Mesodermal cell (in vitro differentiated cells): ENCODE measurements at regions not wholly inside any gene's neighbourhood (a gene's known extent, or its start where the extent isn't known, plus 50 kb on each side); places are given as distances from the start of the nearest gene placed in this dataset.

Experiments used
- H3K27ac ChIP-seq: 2 replicates; pipeline ENCODE4 v1.7.0; 2013; ENCODE audit warnings: mild to moderate bottlenecking, low read depth, low read length, moderate library complexity; ENCODE audit not compliant: severe bottlenecking
- H3K36me3 ChIP-seq: 2 replicates; pipeline ENCODE4 v1.7.1; 2013; ENCODE audit warnings: mild to moderate bottlenecking, low read length, moderate library complexity; ENCODE audit not compliant: control insufficient read depth, insufficient read depth
- H3K4me1 ChIP-seq: one replicate; pipeline ENCODE4 v1.7.1; 2013; ENCODE audit warnings: mild to moderate bottlenecking, low read length; ENCODE audit not compliant: insufficient read depth, control insufficient read depth, poor library complexity, severe bottlenecking
- H3K4me3 ChIP-seq: 2 replicates; pipeline ENCODE4 v1.7.0; 2013; ENCODE audit warnings: low read length, control low read depth, mild to moderate bottlenecking; ENCODE audit not compliant: insufficient read depth, poor library complexity, severe bottlenecking; ENCODE audit errors: extremely low read depth
- H3K9me3 ChIP-seq: 2 replicates; pipeline ENCODE4 v1.7.1; 2013; ENCODE audit warnings: mild to moderate bottlenecking, low read length, moderate library complexity; ENCODE audit not compliant: control insufficient read depth
- WGBS, 2 experiments: methylation state at CpG; one replicate each; pipeline ENCODE4 v1.1.5; 2013; ENCODE audit warnings: missing lambda C conversion rate in 2 of 2; ENCODE audit not compliant: insufficient coverage in 2 of 2; 5-methylcytosine and 5-hydroxymethylcytosine counted together

- Histone ChIP-seq H3K9me3 (peaks cover 2% of the 10 kb centered on the region), H3K27ac (no peak overlapping the region), H3K4me1 (no peaks in the 10 kb centered on the region), H3K4me3 (no peak overlapping the region), H3K36me3 (no peaks in the 10 kb centered on the region)
- WGBS, 2 experiments, result 88 to 95% methylated on average over 1 to 2 of the region's 3 CpGs
Observed at GRCh38 chr17:69883120-69883519, 191.9 kb upstream of the KCNJ16 start.

DNA sequence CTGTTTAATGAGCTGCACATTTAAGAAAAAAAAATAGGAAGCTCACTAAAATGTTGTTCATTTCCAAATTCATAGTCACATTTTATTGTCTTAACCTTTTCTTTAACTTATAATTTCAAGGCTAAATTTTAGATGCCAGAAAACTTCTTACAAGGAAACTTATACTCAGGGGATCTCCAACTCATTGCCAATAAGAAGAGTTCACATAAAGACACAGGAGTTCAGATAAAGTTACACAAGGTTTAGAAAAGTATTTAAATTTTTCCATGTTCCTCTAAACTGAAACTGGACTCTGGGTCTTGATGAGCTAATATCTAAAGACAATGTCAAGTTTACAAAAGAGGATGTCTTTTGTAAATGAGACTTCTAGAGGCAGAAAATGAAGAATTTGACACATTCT lies 190.7 kb upstream of the KCNJ16 start:
- Histone ChIP-seq H3K4me1 (no peaks in the 10 kb centered on the region), H3K4me3 (no peak overlapping the region), H3K36me3 (no peaks in the 10 kb centered on the region), H3K9me3 (no peaks in the 10 kb centered on the region), H3K27ac (no peak overlapping the region)

DNA sequence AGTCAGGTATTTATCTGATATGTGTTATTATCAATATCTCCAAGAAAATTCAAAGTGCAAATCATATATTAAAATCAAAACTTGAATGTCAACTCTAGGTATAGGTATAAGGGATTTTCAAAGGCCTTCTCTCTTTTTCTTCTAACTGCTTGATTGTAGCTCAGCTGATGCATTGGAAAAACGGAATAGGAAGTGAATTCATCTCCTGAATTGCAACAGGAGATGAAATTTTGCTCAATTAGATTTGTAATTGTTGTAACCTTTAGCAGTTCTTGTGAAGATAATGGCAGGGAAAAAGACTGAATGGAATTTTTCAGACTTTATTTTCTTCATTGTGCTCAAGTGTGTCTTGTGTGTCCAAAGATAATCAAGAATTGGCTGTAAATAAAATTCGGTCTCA lies 190.2 kb upstream of the KCNJ16 start:
- 88 to 100% methylated on average over 1 of the region's 2 CpGs for WGBS, 2 experiments
- Histone ChIP-seq H3K36me3 (no peaks in the 10 kb centered on the region), H3K27ac (no peak overlapping the region), H3K9me3 (no peaks in the 10 kb centered on the region), H3K4me1 (no peaks in the 10 kb centered on the region), H3K4me3 (no peak overlapping the region)

DNA sequence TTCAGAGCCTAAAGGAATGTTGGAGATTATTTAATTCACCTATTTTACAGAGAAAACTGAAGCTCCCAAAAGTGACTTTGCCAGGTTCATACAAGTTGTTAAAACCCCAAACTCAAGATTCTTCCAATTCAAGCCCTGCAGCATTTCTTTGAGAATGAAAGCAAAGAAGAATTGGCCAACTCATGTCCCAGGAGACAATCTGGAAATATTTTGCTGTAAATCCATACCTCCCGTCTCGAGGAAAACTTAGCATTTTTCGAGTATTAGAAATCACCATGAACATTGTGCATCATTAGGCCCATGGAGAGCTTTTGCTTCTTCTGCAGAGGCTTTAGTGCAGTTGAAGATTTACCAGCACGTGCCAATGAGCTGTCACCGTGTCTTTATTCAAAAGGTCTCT lies 176.4 kb upstream of the KCNJ16 start:
- H3K9me3 ChIP-seq, result no peaks in the 10 kb centered on the region
- H3K4me3 ChIP-seq, result no peak overlapping the region
- no peaks in the 10 kb centered on the region for H3K36me3 ChIP-seq
- H3K4me1 ChIP-seq, result peaks cover 14% of the 10 kb centered on the region
- 95 to 99% methylated on average over 5 of the region's 5 CpGs for WGBS, 2 experiments
- no peak overlapping the region for H3K27ac ChIP-seq

GRCh38 chr17:69900101-69900500 lies 174.9 kb upstream of the KCNJ16 start:
- 100% methylated on average over 1 to 2 of the region's 3 CpGs for WGBS, 2 experiments

DNA sequence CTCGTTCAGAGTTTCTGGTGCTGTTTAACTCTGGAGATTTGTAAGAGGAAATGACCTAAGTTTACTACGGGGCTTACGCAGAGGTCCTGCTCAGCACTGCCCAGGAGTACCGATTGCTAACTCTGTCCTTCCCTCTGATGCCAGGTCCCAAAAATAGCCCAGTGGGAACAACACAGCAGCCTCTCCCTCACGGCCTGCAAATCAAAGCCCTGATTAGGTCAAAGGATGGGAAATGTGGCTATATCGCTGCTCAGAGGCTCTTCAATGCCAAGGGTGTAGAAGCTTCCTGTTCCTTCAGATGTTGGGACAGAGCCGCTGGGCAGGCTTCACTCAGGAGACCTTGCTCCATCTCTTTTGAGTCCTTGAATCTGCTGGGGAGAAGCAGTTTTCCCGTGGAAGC lies 174.2 kb upstream of the KCNJ16 start:
- H3K4me3 ChIP-seq, result no peak overlapping the region
- no peaks in the 10 kb centered on the region for H3K9me3 ChIP-seq
- 92 to 99% methylated on average over 5 to 7 of the region's 8 CpGs for WGBS, 2 experiments
- peaks cover 10% of the 10 kb centered on the region for H3K4me1 ChIP-seq
- H3K27ac ChIP-seq, result no peak overlapping the region
- H3K36me3 ChIP-seq, result no peaks in the 10 kb centered on the region

More at GRCh38 chr17:69900101-69900500, 174.9 kb upstream of the KCNJ16 start:
- Histone ChIP-seq H3K4me1 (peaks cover 13% of the 10 kb centered on the region), H3K4me3 (no peak overlapping the region), H3K9me3 (no peaks in the 10 kb centered on the region), H3K36me3 (no peaks in the 10 kb centered on the region), H3K27ac (no peak overlapping the region)

- Histone ChIP-seq H3K4me3 (no peak overlapping the region), H3K27ac (no peak overlapping the region), H3K36me3 (no peaks in the 10 kb centered on the region), H3K4me1 (peaks cover 8% of the 10 kb centered on the region), H3K9me3 (no peaks in the 10 kb centered on the region)
- 76 to 100% methylated on average over 1 to 2 of the region's 4 CpGs for WGBS, 2 experiments
Observed at GRCh38 chr17:69906306-69906705, 168.7 kb upstream of the KCNJ16 start.

DNA sequence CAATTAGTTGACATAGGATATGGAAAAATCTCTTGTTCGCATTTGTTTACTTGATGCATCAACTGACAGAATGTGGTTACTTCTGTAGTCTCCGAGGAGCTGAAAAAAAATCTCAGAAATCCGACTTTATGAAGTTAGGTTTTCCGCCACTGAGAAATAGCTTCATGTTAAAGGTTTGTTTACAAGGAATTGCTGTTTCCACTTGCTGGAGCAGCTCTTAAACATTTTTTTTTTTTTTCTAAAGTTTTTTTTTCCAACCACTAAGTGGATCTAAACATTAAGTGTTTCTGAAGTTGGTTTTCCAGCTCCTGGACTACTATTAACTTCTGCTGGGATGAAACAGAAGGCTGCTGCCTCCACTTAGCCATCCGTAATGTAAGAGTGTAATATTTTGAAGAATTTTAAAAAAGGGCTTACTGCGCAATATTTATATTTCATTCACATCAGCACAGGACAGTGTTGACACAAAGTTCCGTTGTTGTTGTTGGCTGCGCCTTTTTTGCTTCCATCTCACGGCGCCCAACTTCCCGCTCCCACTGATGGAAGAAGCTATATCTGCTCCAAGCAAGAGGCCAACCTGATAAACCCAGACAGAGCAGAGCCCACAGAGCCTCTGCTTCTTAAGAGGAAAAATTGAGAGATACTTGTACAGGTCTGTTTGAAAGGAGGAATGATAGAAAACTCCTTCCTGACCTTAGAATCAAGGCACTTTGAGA lies 167.7 kb upstream of the KCNJ16 start:
- 95 to 96% methylated on average over 8 to 9 of the region's 11 CpGs for WGBS, 2 experiments
- Histone ChIP-seq H3K36me3 (no peaks in the 10 kb centered on the region), H3K4me1 (peaks cover 8% of the 10 kb centered on the region), H3K9me3 (no peaks in the 10 kb centered on the region), H3K27ac (no peak overlapping the region), H3K4me3 (no peak overlapping the region)

DNA sequence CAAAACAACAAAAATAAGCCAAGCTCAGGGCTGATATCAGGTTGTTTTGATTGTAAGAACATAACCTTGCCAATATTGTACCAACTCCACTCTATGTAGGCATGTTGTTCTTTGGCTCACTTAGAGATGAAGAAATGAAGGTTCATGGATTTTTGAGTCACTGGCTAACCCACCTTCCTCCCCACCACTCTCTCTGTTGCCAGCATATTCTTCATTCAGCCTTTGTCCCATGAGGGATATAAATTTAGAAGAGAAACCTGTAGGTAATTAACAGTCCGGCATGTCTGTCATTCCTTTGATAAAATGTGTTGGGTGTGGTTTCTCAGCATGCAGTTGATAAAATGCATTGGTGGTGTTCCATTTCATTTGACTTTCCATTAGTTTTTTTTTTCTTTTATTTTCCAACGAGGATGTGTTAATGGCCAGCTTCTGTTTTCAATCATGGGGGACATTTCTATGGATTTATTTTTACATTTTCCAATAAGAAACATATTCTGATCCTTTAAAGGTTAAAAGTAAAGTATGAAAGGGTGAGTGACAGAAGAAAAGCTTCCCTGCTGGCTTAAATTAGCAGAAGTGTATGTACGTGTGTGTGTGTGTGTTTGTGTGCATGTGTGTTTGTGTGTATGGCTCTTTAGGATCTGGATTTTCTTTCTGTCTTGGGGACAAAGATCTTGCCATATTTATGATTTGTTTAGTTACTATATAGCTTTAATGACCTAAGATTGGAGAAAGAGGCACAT lies 166.2 kb upstream of the KCNJ16 start:
- 82 to 100% methylated on average over 1 to 2 of the region's 3 CpGs for WGBS, 2 experiments
- Histone ChIP-seq H3K4me3 (no peak overlapping the region), H3K9me3 (no peaks in the 10 kb centered on the region), H3K4me1 (peaks cover 8% of the 10 kb centered on the region), H3K27ac (no peak overlapping the region), H3K36me3 (no peaks in the 10 kb centered on the region)

- Histone ChIP-seq H3K4me3 (no peak overlapping the region), H3K9me3 (no peaks in the 10 kb centered on the region), H3K4me1 (peaks cover 8% of the 10 kb centered on the region), H3K36me3 (no peaks in the 10 kb centered on the region), H3K27ac (no peak overlapping the region)
Observed at GRCh38 chr17:69909389-69909788, 165.6 kb upstream of the KCNJ16 start.

DNA sequence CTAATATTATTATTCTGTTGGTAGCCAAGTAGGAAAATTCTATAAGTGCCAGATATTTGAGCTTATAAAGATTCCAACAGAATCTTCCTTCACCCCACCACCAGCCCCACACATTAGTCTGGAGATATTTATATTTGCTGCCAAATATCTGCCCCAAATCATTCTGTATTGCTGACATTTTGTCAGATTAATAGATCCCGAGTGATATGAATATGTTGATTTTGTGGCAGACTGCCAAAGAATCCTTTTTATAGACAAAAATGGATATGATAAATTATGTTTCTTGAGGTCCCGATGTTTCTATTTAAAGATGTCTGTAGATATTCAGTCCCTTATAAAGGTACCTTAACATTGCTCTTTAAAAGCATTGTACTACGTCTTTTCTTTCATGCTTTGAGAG lies 162.2 kb upstream of the KCNJ16 start:
- H3K4me3 ChIP-seq, result no peak overlapping the region
- no peaks in the 10 kb centered on the region for H3K9me3 ChIP-seq
- H3K4me1 ChIP-seq, result no peaks in the 10 kb centered on the region
- no peaks in the 10 kb centered on the region for H3K36me3 ChIP-seq
- H3K27ac ChIP-seq, result no peak overlapping the region
- 100% methylated on average over 2 of the region's 3 CpGs; no CpG with 5 or more reads in 1 of the 2 experiments for WGBS, 2 experiments
